GM12878 (cell line): ENCODE measurements at regions not wholly inside any gene's neighbourhood (a gene's known extent, or its start where the extent isn't known, plus 50 kb on each side); places are given as distances from the start of the nearest gene placed in this dataset.

ENCODE experiments used
- ATAC-seq: fragments of 200-7000 bp; cut with Tn5 transposase; 3 replicates; pipeline ENCODE4 v1.9.1; 2020; ENCODE audit warnings: mild to moderate bottlenecking, moderate library complexity
- BruUV-seq: library from RNA; stranded (reverse); fragments of 400-500 nt; replicated peaks from 2 replicates; lab custom pipeline; 2021; lab: Mats Ljungman, UMichigan
- CTCF ChIA-PET: fragments of 300-600 bp; sonication (Branson Sonifier 250); formaldehyde crosslinking; extraction: SDS; loops from one replicate; lab custom pipeline; 2021; ENCODE audit warnings: inconsistent platforms; lab: Yijun Ruan, JAX
- POLR2A ChIA-PET: fragments of 350-600 bp; formaldehyde crosslinking; extraction: SDS; loops from one replicate; lab custom pipeline; 2021; ENCODE audit warnings: inconsistent platforms; lab: Charles Lee
- RAD21 ChIA-PET: fragments of 300-600 bp; sonication (Branson Sonifier 250); formaldehyde crosslinking; loops from one replicate; lab custom pipeline; 2023; ENCODE audit warnings: antibody characterized with exemption; ENCODE audit not compliant: unreplicated experiment; lab: Charles Lee
- SMC1A ChIA-PET: fragments of 300-600 bp; sonication (Branson Sonifier 250); formaldehyde crosslinking; loops from one replicate; lab custom pipeline; 2023; ENCODE audit not compliant: unreplicated experiment, uncharacterized antibody; lab: Charles Lee
- DNase-seq: peaks from one replicate; pipeline ENCODE4 v3.0.0-alpha.2; 2011; ENCODE audit warnings: low read depth, low spot score
- FAIRE-seq: peaks from 3 replicates; lab custom pipeline; 2011; peaks lifted over from hg19 to GRCh38; lab: Jason Lieb, UNC
- H2AFZ ChIP-seq: 2 replicates; pipeline ENCODE4 v1.6.0; 2011; ENCODE audit warnings: low read depth, low read length, control low read depth; ENCODE audit not compliant: control insufficient read depth
- H3K27ac ChIP-seq: 2 replicates; pipeline ENCODE4 v1.5.1; 2011; ENCODE audit warnings: control low read depth; ENCODE audit not compliant: control insufficient read depth, insufficient read depth
- H3K27me3 ChIP-seq, 2 experiments: replicated peaks in 1 of 2; 2 replicates each; pipeline versions ENCODE4 v1.6.0 to v1.6.1; 2011; ENCODE audit warnings: low read length in 1 of 2; ENCODE audit not compliant: control insufficient read depth in 2 of 2, insufficient read depth in 2 of 2
- H3K36me3 ChIP-seq, 2 experiments: 2 replicates each; pipeline ENCODE4 v1.5.1; 2011; ENCODE audit warnings: low read length in 1 of 2; ENCODE audit not compliant: control insufficient read depth in 2 of 2, insufficient read depth in 2 of 2
- H3K4me1 ChIP-seq: 2 replicates; pipeline ENCODE4 v1.6.1; 2011; ENCODE audit warnings: mild to moderate bottlenecking, low read length, moderate library complexity, mixed read lengths; ENCODE audit not compliant: control insufficient read depth, insufficient read depth
- H3K4me2 ChIP-seq: 2 replicates; pipeline ENCODE4 v1.6.0; 2011; ENCODE audit warnings: control low read depth; ENCODE audit not compliant: control insufficient read depth, insufficient read depth
- H3K4me3 ChIP-seq: fragments of 200-600 bp; sonication (generic); 2 replicates; pipeline ENCODE4 v1.5.1; 2016
- H3K79me2 ChIP-seq: 2 replicates; pipeline ENCODE4 v1.6.0; 2011; ENCODE audit warnings: low read length; ENCODE audit not compliant: control insufficient read depth, insufficient read depth
- H3K9ac ChIP-seq: 2 replicates; pipeline ENCODE4 v1.8.0; 2011; ENCODE audit warnings: low read length, control low read depth, mixed read lengths; ENCODE audit not compliant: control insufficient read depth, insufficient read depth
- H3K9me3 ChIP-seq: replicated peaks from 3 replicates; pipeline ENCODE4 v1.5.1; 2011; ENCODE audit warnings: mild to moderate bottlenecking, low read length; ENCODE audit not compliant: control insufficient read depth, insufficient read depth
- H4K20me1 ChIP-seq: 2 replicates; pipeline ENCODE4 v1.6.0; 2011; ENCODE audit not compliant: control insufficient read depth, insufficient read depth
- ASH2L ChIP-seq: fragments of 300-600, 200-600 bp; sonication (generic); IDR thresholded peaks from 2 replicates; pipeline ENCODE4 v1.6.1; 2017; ENCODE audit warnings: low read depth, mild to moderate bottlenecking, borderline replicate concordance
- BCL3 ChIP-seq: IDR thresholded peaks from 2 replicates; pipeline ENCODE4 v1.6.1; 2011; ENCODE audit warnings: borderline replicate concordance, low read depth, mild to moderate bottlenecking, moderate library complexity, low read length; ENCODE audit not compliant: insufficient read depth, poor library complexity, severe bottlenecking
- CHD1 ChIP-seq: IDR thresholded peaks from 2 replicates; pipeline ENCODE4 v1.6.1; 2012; ENCODE audit warnings: low read depth, low read length, improper control_type of control experiment
- CREB1 ChIP-seq: IDR thresholded peaks from 2 replicates; pipeline ENCODE4 v1.6.1; 2012; ENCODE audit warnings: low read depth, mild to moderate bottlenecking, inconsistent platforms
- CTCF ChIP-seq, 3 experiments: IDR thresholded peaks in 2 of 3; conservative IDR thresholded peaks in 1 of 3; 2 replicates each; pipeline ENCODE4 v1.5.1; 2011; ENCODE audit warnings: low read depth in 3 of 3, low read length in 3 of 3, mild to moderate bottlenecking in 3 of 3, control low read depth in 2 of 3, moderate library complexity in 2 of 3, inconsistent platforms in 1 of 3, mixed read lengths in 1 of 3; ENCODE audit not compliant: control insufficient read depth in 2 of 3, insufficient read depth in 1 of 3; ENCODE audit errors: extremely low read depth in 1 of 3
- MTA2 ChIP-seq: fragments of 450-650 bp; IDR thresholded peaks from 2 replicates; pipeline ENCODE4 v1.6.1; 2016; ENCODE audit warnings: low read depth, mild to moderate bottlenecking, moderate library complexity
- NFYA ChIP-seq: IDR thresholded peaks from 2 replicates; pipeline ENCODE4 v1.6.1; 2011; ENCODE audit warnings: low read depth, mild to moderate bottlenecking, low read length, improper control_type of control experiment, borderline replicate concordance
- NRF1 ChIP-seq: conservative IDR thresholded peaks from 2 replicates; pipeline ENCODE4 v1.6.1; 2011; ENCODE audit warnings: mild to moderate bottlenecking, low read depth, low read length, improper control_type of control experiment
- POLR2AphosphoS2 ChIP-seq: IDR thresholded peaks from 2 replicates; pipeline ENCODE4 v1.6.1; 2011; ENCODE audit warnings: low read depth, mild to moderate bottlenecking, low read length, improper control_type of control experiment, moderate library complexity
- RBBP5 ChIP-seq: fragments of 200-600 bp; sonication (generic); conservative IDR thresholded peaks from 2 replicates; pipeline ENCODE4 v1.6.1; 2016
- RFX5 ChIP-seq: IDR thresholded peaks from 2 replicates; pipeline ENCODE4 v1.6.1; 2011; ENCODE audit warnings: low read depth, low read length, improper control_type of control experiment
- SKIL ChIP-seq: fragments of 450-650 bp; IDR thresholded peaks from 2 replicates; pipeline ENCODE4 v1.6.1; 2017; ENCODE audit warnings: mild to moderate bottlenecking, low read depth, inconsistent platforms; ENCODE audit not compliant: poor library complexity, severe bottlenecking
- SPI1 ChIP-seq: IDR thresholded peaks from 2 replicates; pipeline ENCODE4 v1.6.1; 2011; ENCODE audit warnings: low read depth, mild to moderate bottlenecking, low read length, moderate library complexity, borderline replicate concordance; ENCODE audit not compliant: insufficient read depth
- TCF3 ChIP-seq: IDR thresholded peaks from 2 replicates; pipeline ENCODE4 v1.6.1; 2012; ENCODE audit warnings: low read depth, mild to moderate bottlenecking, low read length, borderline replicate concordance; ENCODE audit not compliant: insufficient read depth
- ZNF24 ChIP-seq: fragments of 450-650 bp; IDR thresholded peaks from 2 replicates; pipeline ENCODE4 v1.6.1; 2017; ENCODE audit warnings: antibody characterized with exemption, mild to moderate bottlenecking
- WGBS: methylation state at CpG from one replicate; pipeline ENCODE4 v1.1.6; 2016; ENCODE audit warnings: low lambda C conversion rate; ENCODE audit not compliant: insufficient replicate concordance, insufficient coverage; ENCODE audit errors: missing lambda C conversion rate; 5-methylcytosine and 5-hydroxymethylcytosine counted together
- in situ Hi-C: fragments of 300-500 bp; cut with MboI; formaldehyde crosslinking; loops from 9 replicates; pipeline ENCODE4 v1.14.3; 2018; ENCODE audit warnings: mixed read lengths
- intact Hi-C: fragments of 100-400 bp; cut with micrococcal nuclease; formaldehyde crosslinking; loops from one replicate; pipeline ENCODE4 v1.14.2; 2022; ENCODE audit not compliant: unreplicated experiment
- TF ChIP-seq, protein P1 (sequence below): IDR thresholded peaks from 2 replicates; pipeline ENCODE4 v1.6.1; 2012; ENCODE audit warnings: low read depth, low read length, improper control_type of control experiment

DNA sequence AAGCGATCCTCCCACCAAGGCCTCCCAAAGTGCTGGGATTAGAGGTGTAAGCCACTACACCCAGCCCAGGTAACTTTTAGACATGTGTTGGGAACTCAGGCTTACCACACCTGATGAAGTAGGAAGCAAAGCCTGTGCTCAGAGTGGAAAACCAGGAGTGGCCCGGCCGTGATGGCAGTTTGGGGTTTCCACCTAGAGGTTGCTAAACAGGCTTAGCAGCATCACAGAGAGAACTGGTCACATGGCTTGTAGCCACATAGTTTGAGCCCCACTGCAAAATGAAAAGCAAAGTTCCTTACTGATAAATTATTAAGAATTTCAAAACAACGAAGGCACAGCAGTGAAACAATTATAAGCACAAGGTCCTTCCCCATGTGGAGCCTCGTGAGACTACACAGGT lies 142.6 kb upstream of the CXADR start:
- no peaks in the 10 kb centered on the region for H3K36me3 ChIP-seq
- in situ Hi-C loops: no loop called here
- no peaks in the 10 kb centered on the region for H3K79me2 ChIP-seq
- H2AFZ ChIP-seq: no peak overlapping the region
- no peak for ATAC-seq
- H3K27ac ChIP-seq: no peak overlapping the region
- no peak overlapping the region for H3K4me3 ChIP-seq
- no peaks in the 10 kb centered on the region for H3K27me3 ChIP-seq
- ChIA-PET CTCF (no interaction called here), SMC1A (no interaction called here), POLR2A (no interaction called here), RAD21 (no interaction called here)
- no peaks in the 10 kb centered on the region for H3K9me3 ChIP-seq
- 25% methylated on average over 5 of the region's 5 CpGs for WGBS
- FAIRE-seq: no peak
- H3K4me1 ChIP-seq: no peaks in the 10 kb centered on the region
- no peaks in the 10 kb centered on the region for H4K20me1 ChIP-seq
- H3K9ac ChIP-seq: no peak overlapping the region
- intact Hi-C loops: no loop called here
- no peak for DNase-seq
- no peak overlapping the region for H3K4me2 ChIP-seq
- BruUV-seq: no TSS peak
- no peak for TF ChIP-seq ZNF24
- TF ChIP-seq SKIL: no peak
- no peak for TF ChIP-seq RFX5
- TF ChIP-seq SPI1: no peak
- TF ChIP-seq BCL3: no peak
- no peak for TF ChIP-seq CHD1
- no peak for TF ChIP-seq CREB1
- TF ChIP-seq NFYA: no peak
- no peak for TF ChIP-seq NRF1
- TF ChIP-seq, protein P1, sequence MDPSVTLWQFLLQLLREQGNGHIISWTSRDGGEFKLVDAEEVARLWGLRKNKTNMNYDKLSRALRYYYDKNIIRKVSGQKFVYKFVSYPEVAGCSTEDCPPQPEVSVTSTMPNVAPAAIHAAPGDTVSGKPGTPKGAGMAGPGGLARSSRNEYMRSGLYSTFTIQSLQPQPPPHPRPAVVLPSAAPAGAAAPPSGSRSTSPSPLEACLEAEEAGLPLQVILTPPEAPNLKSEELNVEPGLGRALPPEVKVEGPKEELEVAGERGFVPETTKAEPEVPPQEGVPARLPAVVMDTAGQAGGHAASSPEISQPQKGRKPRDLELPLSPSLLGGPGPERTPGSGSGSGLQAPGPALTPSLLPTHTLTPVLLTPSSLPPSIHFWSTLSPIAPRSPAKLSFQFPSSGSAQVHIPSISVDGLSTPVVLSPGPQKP: no peak
- no peak for TF ChIP-seq ASH2L
- TF ChIP-seq TCF3: no peak
- no peak for TF ChIP-seq POLR2AphosphoS2
- no peak for TF ChIP-seq CTCF (IDR thresholded peaks at IDR 0.05 in 2 of 3, conservative IDR thresholded peaks at IDR 0.05 in 1 of 3; ENCODE audit: control insufficient read depth in 2 of 3, extremely low read depth in 1 of 3, insufficient read depth in 1 of 3, low read depth in 3 of 3, low read length in 3 of 3)
- no peak for TF ChIP-seq MTA2
- no peak for TF ChIP-seq RBBP5
